Keratinocyte (primary cell): ENCODE measurements at regions not wholly inside any gene's neighbourhood (a gene's known extent, or its start where the extent isn't known, plus 50 kb on each side); places are given as distances from the start of the nearest gene placed in this dataset.

Experiments used
- EZH2 ChIP-seq: IDR thresholded peaks from one replicate; pipeline ENCODE4 v1.6.1; 2012; ENCODE audit warnings: inconsistent platforms, mild to moderate bottlenecking, low read length, moderate library complexity
- TF ChIP-seq, protein P1 (sequence below), 3 experiments: IDR thresholded peaks in 1 of 3; conservative IDR thresholded peaks in 1 of 3; optimal IDR thresholded peaks in 1 of 3; 2 replicates in 2 of 3; 3 replicates in 1 of 3; pipeline versions ENCODE3 to v1.5.1; 2011; ENCODE audit warnings: low read length in 3 of 3, mild to moderate bottlenecking in 3 of 3, moderate library complexity in 2 of 3, control low read depth in 1 of 3, inconsistent platforms in 1 of 3; ENCODE audit not compliant: insufficient read depth in 2 of 3; ENCODE audit errors: extremely low read depth in 1 of 3

DNA sequence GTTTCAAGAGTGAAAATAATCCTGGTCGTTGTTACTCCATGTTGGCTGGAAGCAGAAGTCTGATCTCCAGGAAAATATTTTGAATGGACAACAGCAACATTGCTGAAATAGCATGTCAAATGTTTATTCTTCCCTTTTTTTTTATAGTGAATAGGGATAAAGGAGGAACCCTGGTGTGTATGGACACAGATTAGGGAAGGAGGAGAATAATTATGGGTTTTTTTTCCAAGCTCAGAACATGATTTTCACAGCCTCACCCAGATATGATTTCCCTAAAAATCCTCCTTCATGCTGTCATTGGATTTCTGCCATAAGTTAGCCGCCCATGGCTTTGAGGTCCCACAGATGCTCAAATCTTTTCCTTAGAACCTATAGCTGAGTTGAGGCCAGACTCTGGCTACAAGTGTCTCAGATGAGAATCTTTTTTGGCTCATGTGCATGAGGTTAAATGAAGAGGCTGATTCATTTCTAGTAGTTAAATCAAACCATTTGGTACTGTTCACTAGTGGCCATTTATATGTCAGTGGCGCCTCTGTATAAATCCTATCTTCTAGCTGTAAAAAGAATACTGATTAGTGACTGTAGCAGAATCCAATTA, 65.5 kb upstream of the LIFR start:
- TF ChIP-seq, protein P1, sequence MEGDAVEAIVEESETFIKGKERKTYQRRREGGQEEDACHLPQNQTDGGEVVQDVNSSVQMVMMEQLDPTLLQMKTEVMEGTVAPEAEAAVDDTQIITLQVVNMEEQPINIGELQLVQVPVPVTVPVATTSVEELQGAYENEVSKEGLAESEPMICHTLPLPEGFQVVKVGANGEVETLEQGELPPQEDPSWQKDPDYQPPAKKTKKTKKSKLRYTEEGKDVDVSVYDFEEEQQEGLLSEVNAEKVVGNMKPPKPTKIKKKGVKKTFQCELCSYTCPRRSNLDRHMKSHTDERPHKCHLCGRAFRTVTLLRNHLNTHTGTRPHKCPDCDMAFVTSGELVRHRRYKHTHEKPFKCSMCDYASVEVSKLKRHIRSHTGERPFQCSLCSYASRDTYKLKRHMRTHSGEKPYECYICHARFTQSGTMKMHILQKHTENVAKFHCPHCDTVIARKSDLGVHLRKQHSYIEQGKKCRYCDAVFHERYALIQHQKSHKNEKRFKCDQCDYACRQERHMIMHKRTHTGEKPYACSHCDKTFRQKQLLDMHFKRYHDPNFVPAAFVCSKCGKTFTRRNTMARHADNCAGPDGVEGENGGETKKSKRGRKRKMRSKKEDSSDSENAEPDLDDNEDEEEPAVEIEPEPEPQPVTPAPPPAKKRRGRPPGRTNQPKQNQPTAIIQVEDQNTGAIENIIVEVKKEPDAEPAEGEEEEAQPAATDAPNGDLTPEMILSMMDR (optimal IDR thresholded peaks at IDR 0.05 in 1 of 3, IDR thresholded peaks at IDR 0.05 in 1 of 3, conservative IDR thresholded peaks at IDR 0.05 in 1 of 3; ENCODE audit: extremely low read depth in 1 of 3, insufficient read depth in 2 of 3, low read length in 3 of 3) = no peak
- TF ChIP-seq EZH2 = no peak
